ENCODE measurements at regions not wholly inside any gene's neighbourhood (a gene's known extent, or its start where the extent isn't known, plus 50 kb on each side); places are given as distances from the start of the nearest gene placed in this dataset.

GRCh38 chr1:93738075-93738622 is 56.5 kb upstream of the BCAR3 start:
- no peak overlapping the region for H3K4me3 ChIP-seq (ENCODE audit: low read length)

GRCh38 chr1:93735722-93736121 is 54.1 kb upstream of the BCAR3 start:
- Histone ChIP-seq H3K27ac (ENCODE audit: low read depth, low read length) (no peak overlapping the region), H4K20me1 (ENCODE audit: control insufficient read depth, insufficient read depth, low read depth, low read length) (no peaks in the 10 kb centered on the region), H3K4me3 (ENCODE audit: low read length) (no peak overlapping the region), H3F3A (ENCODE audit: control insufficient read depth, insufficient read depth) (no peaks in the 10 kb centered on the region), H3K4me1 (ENCODE audit: control insufficient read depth, low read length) (peaks cover 35% of the 10 kb centered on the region), H3K9me3 (ENCODE audit: control insufficient read depth, insufficient read depth, low read length) (no peaks in the 10 kb centered on the region), H3K79me2 (ENCODE audit: control insufficient read depth, low read length) (no peaks in the 10 kb centered on the region), H3K4me2 (ENCODE audit: low read length) (no peak overlapping the region), H3K9me2 (replicated peaks; ENCODE audit: control insufficient read depth, low read length) (no peaks in the 10 kb centered on the region), H3K27me3 (ENCODE audit: control insufficient read depth, low read length) (no peaks in the 10 kb centered on the region), H3K36me3 (ENCODE audit: control insufficient read depth, low read length) (no peaks in the 10 kb centered on the region)
- TF ChIP-seq CTCF (IDR thresholded peaks at IDR 0.05; ENCODE audit: low read depth, low read length, poor library complexity, severe bottlenecking) (no peak), EZH2phosphoT487 (IDR thresholded peaks at IDR 0.05; ENCODE audit: borderline replicate concordance, low read length) (no peak)

More at GRCh38 chr1:93738075-93738622, 56.5 kb upstream of the BCAR3 start:
- no peak for TF ChIP-seq CTCF (IDR thresholded peaks at IDR 0.05; ENCODE audit: low read depth, low read length, poor library complexity, severe bottlenecking)
- no peak for TF ChIP-seq EZH2phosphoT487 (IDR thresholded peaks at IDR 0.05; ENCODE audit: borderline replicate concordance, low read length)
- no peaks in the 10 kb centered on the region for H3K27me3 ChIP-seq (ENCODE audit: control insufficient read depth, low read length)
- H3K36me3 ChIP-seq (ENCODE audit: control insufficient read depth, low read length): no peaks in the 10 kb centered on the region
- H3K9me2 ChIP-seq (replicated peaks; ENCODE audit: control insufficient read depth, low read length): no peaks in the 10 kb centered on the region
- H3K27ac ChIP-seq (ENCODE audit: low read depth, low read length): no peak overlapping the region
- H4K20me1 ChIP-seq (ENCODE audit: control insufficient read depth, insufficient read depth, low read depth, low read length): no peaks in the 10 kb centered on the region
- no peak overlapping the region for H3K4me2 ChIP-seq (ENCODE audit: low read length)
- H3F3A ChIP-seq (ENCODE audit: control insufficient read depth, insufficient read depth): no peaks in the 10 kb centered on the region
- H3K79me2 ChIP-seq (ENCODE audit: control insufficient read depth, low read length): no peaks in the 10 kb centered on the region
- peaks cover 20% of the 10 kb centered on the region for H3K4me1 ChIP-seq (ENCODE audit: control insufficient read depth, low read length)
- no peaks in the 10 kb centered on the region for H3K9me3 ChIP-seq (ENCODE audit: control insufficient read depth, insufficient read depth, low read length)

- Histone ChIP-seq H3K27me3 (ENCODE audit: control insufficient read depth, low read length) (no peaks in the 10 kb centered on the region), H3K27ac (ENCODE audit: low read depth, low read length) (no peak overlapping the region), H3F3A (ENCODE audit: control insufficient read depth, insufficient read depth) (no peaks in the 10 kb centered on the region), H3K79me2 (ENCODE audit: control insufficient read depth, low read length) (no peaks in the 10 kb centered on the region), H3K36me3 (ENCODE audit: control insufficient read depth, low read length) (no peaks in the 10 kb centered on the region), H3K9me2 (replicated peaks; ENCODE audit: control insufficient read depth, low read length) (no peaks in the 10 kb centered on the region), H3K4me3 (ENCODE audit: low read length) (no peak overlapping the region), H4K20me1 (ENCODE audit: control insufficient read depth, insufficient read depth, low read depth, low read length) (no peaks in the 10 kb centered on the region), H3K4me1 (ENCODE audit: control insufficient read depth, low read length) (peaks cover 41% of the 10 kb centered on the region), H3K4me2 (ENCODE audit: low read length) (no peak overlapping the region), H3K9me3 (ENCODE audit: control insufficient read depth, insufficient read depth, low read length) (no peaks in the 10 kb centered on the region)
- no peak for TF ChIP-seq EZH2phosphoT487 (IDR thresholded peaks at IDR 0.05; ENCODE audit: borderline replicate concordance, low read length)
- peak; percentile 60 for TF ChIP-seq CTCF (IDR thresholded peaks at IDR 0.05; ENCODE audit: low read depth, low read length, poor library complexity, severe bottlenecking)
These were observed 53.4 kb upstream of the BCAR3 start for GRCh38 chr1:93734999-93735398.
